H1 (cell line): ENCODE measurements at regions not wholly inside any gene's neighbourhood (a gene's known extent, or its start where the extent isn't known, plus 50 kb on each side); places are given as distances from the start of the nearest gene placed in this dataset.

Source experiments
- CTCF ChIA-PET: fragments of 300-600 bp; sonication (Branson Sonifier 250); formaldehyde crosslinking; loops from one replicate; lab custom pipeline; 2021; ENCODE audit not compliant: partially characterized antibody; lab: Charles Lee
- POLR2A ChIA-PET: fragments of 300-600 bp; sonication (Branson Sonifier 250); formaldehyde crosslinking; loops from one replicate; lab custom pipeline; 2021; ENCODE audit warnings: inconsistent platforms; ENCODE audit not compliant: partially characterized antibody; lab: Charles Lee
- DNase-seq, 2 experiments: peaks; one replicate each; pipeline versions ENCODE4 v3.0.0 to v3.0.0-alpha.2; 2010 to 2022; ENCODE audit warnings: low spot score in 2 of 2, low read depth in 1 of 2, mixed read lengths in 1 of 2
- FAIRE-seq: peaks from 2 replicates; lab custom pipeline; 2011; peaks lifted over from hg19 to GRCh38; lab: Jason Lieb, UNC
- H2AFZ ChIP-seq: 2 replicates; pipeline ENCODE4 v1.8.1; 2012; ENCODE audit warnings: low read length, inconsistent platforms
- H2AK5ac ChIP-seq: 2 replicates; pipeline ENCODE4 v1.6.1; 2013; ENCODE audit warnings: low read depth, low read length
- H2BK120ac ChIP-seq: replicated peaks from 2 replicates; pipeline ENCODE3; 2013; ENCODE audit warnings: low read depth, low read length, inconsistent platforms
- H2BK12ac ChIP-seq: 2 replicates; pipeline ENCODE4 v1.6.1; 2013; ENCODE audit warnings: low read depth, low read length
- H2BK15ac ChIP-seq: 2 replicates; pipeline ENCODE4 v1.6.1; 2013; ENCODE audit warnings: low read length
- H2BK20ac ChIP-seq: 2 replicates; pipeline ENCODE4 v1.6.1; 2013; ENCODE audit warnings: low read length
- H2BK5ac ChIP-seq: 2 replicates; pipeline ENCODE4 v1.6.1; 2013; ENCODE audit warnings: low read depth, low read length
- H3K14ac ChIP-seq: 2 replicates; pipeline ENCODE4 v1.6.1; 2013; ENCODE audit warnings: inconsistent platforms; ENCODE audit not compliant: insufficient read length
- H3K18ac ChIP-seq: 2 replicates; pipeline ENCODE4 v1.6.1; 2013; ENCODE audit warnings: low read length; ENCODE audit errors: extremely low read depth
- H3K23ac ChIP-seq: 2 replicates; pipeline ENCODE4 v1.6.1; 2013; ENCODE audit warnings: inconsistent platforms; ENCODE audit not compliant: insufficient read length
- H3K23me2 ChIP-seq: 2 replicates; pipeline ENCODE4 v1.6.1; 2013; ENCODE audit warnings: low read depth, low read length
- H3K27ac ChIP-seq: 2 replicates; pipeline ENCODE4 v1.6.1; 2011; ENCODE audit warnings: low read depth, low read length, inconsistent platforms
- H3K27me3 ChIP-seq, 4 experiments: replicated peaks in 1 of 4; 1 replicate in 1 of 4; 2 replicates in 3 of 4; pipeline versions ENCODE4 v1.6.1 to v1.8.1; 2011 to 2013; ENCODE audit warnings: low read length in 3 of 4, mild to moderate bottlenecking in 3 of 4, inconsistent platforms in 2 of 4, mixed read lengths in 2 of 4, moderate library complexity in 1 of 4; ENCODE audit not compliant: control insufficient read depth in 3 of 4, insufficient read depth in 3 of 4; ENCODE audit errors: extremely low read depth in 1 of 4
- H3K36me3 ChIP-seq, 4 experiments: 2 replicates each; pipeline versions ENCODE4 v1.6.1 to v1.8.1; 2011 to 2013; ENCODE audit warnings: mild to moderate bottlenecking in 4 of 4, low read length in 3 of 4, moderate library complexity in 2 of 4, control low read depth in 1 of 4, inconsistent platforms in 1 of 4; ENCODE audit not compliant: insufficient read depth in 4 of 4, control insufficient read depth in 2 of 4
- H3K4ac ChIP-seq: replicated peaks from 2 replicates; pipeline ENCODE3; 2013; ENCODE audit warnings: low read length, low read depth, mixed read lengths, inconsistent platforms; ENCODE audit not compliant: insufficient read length
- H3K4me1 ChIP-seq, 4 experiments: replicated peaks in 1 of 4; 1 replicate in 1 of 4; 2 replicates in 3 of 4; pipeline versions ENCODE4 v1.6.1 to v1.8.1; 2011 to 2013; ENCODE audit warnings: low read length in 3 of 4, inconsistent platforms in 2 of 4, mixed read lengths in 1 of 4; ENCODE audit not compliant: insufficient read depth in 4 of 4, control insufficient read depth in 3 of 4
- H3K4me2 ChIP-seq, 2 experiments: 2 replicates each; pipeline versions ENCODE4 v1.6.1 to v1.8.1; 2011 to 2013; ENCODE audit warnings: low read depth in 2 of 2, low read length in 2 of 2, control low read depth in 1 of 2, inconsistent platforms in 1 of 2, mild to moderate bottlenecking in 1 of 2; ENCODE audit not compliant: insufficient read depth in 1 of 2
- H3K4me3 ChIP-seq, 4 experiments: fragments of 200-600, 300-600 bp in 1 of 4; sonication (generic), shearing (Covaris generic), sonication (Bioruptor Twin) in 1 of 4; 2 replicates each; pipeline versions ENCODE4 v1.5.1 to v1.8.1; 2011 to 2016; ENCODE audit warnings: low read length in 4 of 4, low read depth in 3 of 4, control low read depth in 2 of 4, inconsistent platforms in 2 of 4, mild to moderate bottlenecking in 2 of 4, mixed read lengths in 1 of 4, moderate library complexity in 1 of 4; ENCODE audit not compliant: insufficient read depth in 2 of 4; ENCODE audit errors: extremely low read depth in 1 of 4
- H3K56ac ChIP-seq: replicated peaks from 2 replicates; pipeline ENCODE3; 2013; ENCODE audit warnings: low read depth, mild to moderate bottlenecking, mixed read lengths, low read length, inconsistent platforms; ENCODE audit not compliant: insufficient read length
- H3K79me1 ChIP-seq: 2 replicates; pipeline ENCODE4 v1.6.1; 2013; ENCODE audit warnings: low read depth, low read length, control low read depth
- H3K79me2 ChIP-seq, 2 experiments: 2 replicates each; pipeline versions ENCODE4 v1.6.1 to v1.8.1; 2012 to 2013; ENCODE audit warnings: low read length in 2 of 2, mild to moderate bottlenecking in 2 of 2, inconsistent platforms in 1 of 2; ENCODE audit not compliant: insufficient read depth in 2 of 2, control insufficient read depth in 1 of 2
- H3K9ac ChIP-seq, 4 experiments: replicated peaks in 1 of 4; 1 replicate in 1 of 4; 2 replicates in 3 of 4; pipeline versions ENCODE4 v1.6.1 to v1.8.1; 2011 to 2013; ENCODE audit warnings: low read depth in 3 of 4, low read length in 3 of 4, control low read depth in 2 of 4, mild to moderate bottlenecking in 2 of 4, moderate library complexity in 2 of 4, inconsistent platforms in 1 of 4; ENCODE audit errors: extremely low read depth in 1 of 4
- H3K9me3 ChIP-seq, 2 experiments: 2 replicates each; pipeline versions ENCODE4 v1.6.1 to v1.8.1; 2012 to 2013; ENCODE audit warnings: mild to moderate bottlenecking in 2 of 2, moderate library complexity in 2 of 2, control low read depth in 1 of 2, inconsistent platforms in 1 of 2, low read depth in 1 of 2, low read length in 1 of 2, mixed read lengths in 1 of 2; ENCODE audit not compliant: insufficient read depth in 2 of 2
- H4K20me1 ChIP-seq, 2 experiments: replicated peaks in 1 of 2; 2 replicates each; pipeline versions ENCODE3 to v1.8.1; 2011 to 2013; ENCODE audit warnings: inconsistent platforms in 2 of 2, low read length in 2 of 2, mild to moderate bottlenecking in 1 of 2; ENCODE audit not compliant: insufficient read depth in 2 of 2, control insufficient read depth in 1 of 2
- H4K5ac ChIP-seq: 2 replicates; pipeline ENCODE4 v1.6.1; 2013; ENCODE audit warnings: low read length, low read depth, mixed read lengths, inconsistent platforms; ENCODE audit not compliant: insufficient read length
- H4K8ac ChIP-seq: 2 replicates; pipeline ENCODE4 v1.8.0; 2013; ENCODE audit warnings: mild to moderate bottlenecking, moderate library complexity, low read length, inconsistent platforms; ENCODE audit not compliant: insufficient read depth; ENCODE audit errors: extremely low read depth
- H4K91ac ChIP-seq: replicated peaks from 2 replicates; pipeline ENCODE3; 2013; ENCODE audit warnings: low read length, mixed read lengths, inconsistent platforms; ENCODE audit not compliant: insufficient read length
- BCL11A ChIP-seq, 2 experiments: IDR thresholded peaks; one replicate each; pipeline ENCODE4 v1.6.1; 2011; ENCODE audit warnings: low read depth in 2 of 2, low read length in 2 of 2, mild to moderate bottlenecking in 2 of 2
- CHD1 ChIP-seq: IDR thresholded peaks from 2 replicates; pipeline ENCODE4 v1.6.1; 2012; ENCODE audit warnings: low read depth, low read length, improper control_type of control experiment
- E2F6 ChIP-seq: IDR thresholded peaks from 2 replicates; pipeline ENCODE4 v1.6.1; 2012; ENCODE audit warnings: inconsistent platforms
- EZH2 ChIP-seq: fragments of 200-600 bp; sonication (generic); IDR thresholded peaks from 2 replicates; pipeline ENCODE4 v1.7.1; 2012; ENCODE audit warnings: low read depth, mild to moderate bottlenecking, moderate library complexity, low read length, inconsistent platforms; ENCODE audit not compliant: severe bottlenecking
- GABPA ChIP-seq: IDR thresholded peaks from 2 replicates; pipeline ENCODE4 v1.6.1; 2011; ENCODE audit warnings: mild to moderate bottlenecking, low read length, moderate library complexity, borderline replicate concordance; ENCODE audit not compliant: insufficient read depth
- KDM1A ChIP-seq: fragments of 200-600, 300-600 bp; sonication (generic); IDR thresholded peaks from 2 replicates; pipeline ENCODE4 v1.7.1; 2016; ENCODE audit warnings: mild to moderate bottlenecking, low read length, borderline replicate concordance
- POU5F1 ChIP-seq: IDR thresholded peaks from 2 replicates; pipeline ENCODE4 v1.6.1; 2011; ENCODE audit warnings: low read depth, mild to moderate bottlenecking, low read length, moderate library complexity
- SIN3A ChIP-seq, 2 experiments: IDR thresholded peaks in 1 of 2; conservative IDR thresholded peaks in 1 of 2; 2 replicates each; pipeline ENCODE4 v1.6.1; 2011 to 2012; ENCODE audit warnings: low read length in 2 of 2, improper control_type of control experiment in 1 of 2, low read depth in 1 of 2, mild to moderate bottlenecking in 1 of 2
- SP1 ChIP-seq: IDR thresholded peaks from 2 replicates; pipeline ENCODE4 v1.6.1; 2011; ENCODE audit warnings: low read depth, low read length
- TCF12 ChIP-seq: IDR thresholded peaks from 2 replicates; pipeline ENCODE4 v1.6.1; 2011; ENCODE audit warnings: low read depth, mild to moderate bottlenecking, low read length
- YY1 ChIP-seq: IDR thresholded peaks from 2 replicates; pipeline ENCODE4 v1.6.1; 2011; ENCODE audit warnings: low read depth, mild to moderate bottlenecking, low read length
- WGBS, 2 experiments: shearing (Covaris generic) in 1 of 2; methylation state at CpG; one replicate each; pipeline versions ENCODE4 v1.1.6 to v1.1.7; 2013 to 2015; ENCODE audit warnings: low lambda C conversion rate in 2 of 2, mixed read lengths in 2 of 2, inconsistent platforms in 1 of 2, low coverage in 1 of 2, missing lambda C conversion rate in 1 of 2; ENCODE audit not compliant: insufficient replicate concordance in 2 of 2, insufficient coverage in 1 of 2, insufficient read length in 1 of 2; ENCODE audit errors: extremely low coverage in 1 of 2, missing lambda C conversion rate in 1 of 2; 5-methylcytosine and 5-hydroxymethylcytosine counted together

GRCh38 chr14:49449749-49450148 is 136.4 kb downstream of the RPS29 start:
- Histone ChIP-seq H4K91ac (no peak overlapping the region), H3K9ac (no peak overlapping the region), H3K36me3 (no peaks in the 10 kb centered on the region), H3K14ac (no peak overlapping the region), H4K20me1 (no peaks in the 10 kb centered on the region), H2BK5ac (no peak overlapping the region), H2BK12ac (no peak overlapping the region), H3K79me1 (no peaks in the 10 kb centered on the region), H3K27ac (no peak overlapping the region), H3K4me3 (no peak overlapping the region), H2BK20ac (no peak overlapping the region)
- DNase-seq: no peak
- POLR2A ChIA-PET: no interaction called here
- TF ChIP-seq KDM1A (no peak), POU5F1 (no peak), GABPA (no peak), YY1 (no peak), E2F6 (no peak), BCL11A (IDR thresholded peaks at IDR 0.05; ENCODE audit: low read depth in 2 of 2, low read length in 2 of 2) (no peak), SIN3A (conservative IDR thresholded peaks at IDR 0.05 in 1 of 2, IDR thresholded peaks at IDR 0.05 in 1 of 2; ENCODE audit: low read depth in 1 of 2, low read length in 2 of 2) (no peak), TCF12 (no peak), CHD1 (no peak), SP1 (no peak), EZH2 (no peak)
- TF ChIP-seq, all 59 proteins: peak for 0
- Histone ChIP-seq H3K4me2 (no peak overlapping the region), H2AK5ac (no peak overlapping the region), H4K8ac (no peak overlapping the region), H3K27me3 (no peaks in the 10 kb centered on the region; a peak in 1 of 7 replicates), H2BK15ac (no peak overlapping the region), H3K18ac (no peak overlapping the region), H3K4me1 (peaks cover 0 to 12% (median 0%) of the 10 kb centered on the region in 4 experiments; a peak in 1 of 7 replicates), H3K9me3 (peaks cover 0 to 3% of the 10 kb centered on the region in 2 experiments; a peak in 2 of 4 replicates), H2AFZ (no peak overlapping the region), H3K4ac (no peak overlapping the region), H3K79me2 (no peaks in the 10 kb centered on the region), H2BK120ac (no peak overlapping the region), H3K56ac (no peak overlapping the region), H3K23ac (no peak overlapping the region), H4K5ac (no peak overlapping the region), H3K23me2 (no peaks in the 10 kb centered on the region)
- CTCF ChIA-PET: interaction anchor here (5.5 kb wide), 1 partner anchor 12 kb away, joined by 51 read pairs; no protein-coding TSS in a partner anchor
- no peak for FAIRE-seq
- WGBS, 2 experiments: 100% methylated on average over 2 of the region's 2 CpGs; no CpG with 5 or more reads in 1 of the 2 experiments
